ENCODE measurements at regions not wholly inside any gene's neighbourhood (a gene's known extent, or its start where the extent isn't known, plus 50 kb on each side); places are given as distances from the start of the nearest gene placed in this dataset.
"Not testable (repeated sequence)": the region's sequence is repeated elsewhere in the genome, so short reads cannot be mapped to it uniquely, and the experiment has no call there.

DNA sequence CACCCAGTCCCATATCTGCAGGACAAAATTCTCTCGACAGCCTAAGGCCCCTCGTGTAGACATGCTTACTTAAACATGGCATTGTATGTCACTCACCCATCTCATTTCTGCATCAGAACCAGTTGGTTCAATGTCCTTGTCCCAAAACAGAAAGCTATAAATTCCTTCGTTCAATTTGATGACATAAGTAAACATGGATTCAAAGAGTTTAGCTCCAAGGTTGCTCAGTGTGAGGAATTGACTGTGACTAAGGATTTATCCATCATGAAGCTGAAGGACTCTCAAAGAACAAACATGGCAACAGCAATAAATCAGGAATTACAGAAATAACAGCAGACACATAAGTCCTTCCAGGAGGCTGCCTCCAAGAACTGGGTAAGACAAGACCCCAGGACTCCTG is 237.2 kb downstream of the TOMM20 start:
- no peak for DNase-seq (ENCODE audit: low read depth in 2 of 3, low spot score in 2 of 3)

DNA sequence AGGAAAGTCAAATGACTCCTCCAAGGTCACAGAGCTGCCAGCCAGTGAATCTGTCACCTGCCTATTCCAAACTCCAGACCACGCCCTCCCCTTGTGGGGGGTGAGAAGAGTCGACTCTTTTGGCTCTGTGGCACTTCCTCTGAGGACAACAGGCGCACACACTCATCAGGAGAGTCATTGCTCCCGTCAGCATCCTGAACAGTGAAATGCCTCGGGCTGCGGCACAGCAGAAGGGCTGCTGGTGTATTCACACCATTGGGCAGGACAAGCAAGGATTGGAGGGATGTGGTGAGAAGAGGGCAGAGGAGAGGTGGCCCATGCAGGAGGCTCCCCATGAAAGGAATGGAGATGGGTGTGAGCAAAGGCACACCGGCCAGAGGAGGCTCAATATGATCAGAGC is 239.0 kb downstream of the TOMM20 start:
- DNase-seq (ENCODE audit: low read depth in 2 of 3, low spot score in 2 of 3): no peak

DNA sequence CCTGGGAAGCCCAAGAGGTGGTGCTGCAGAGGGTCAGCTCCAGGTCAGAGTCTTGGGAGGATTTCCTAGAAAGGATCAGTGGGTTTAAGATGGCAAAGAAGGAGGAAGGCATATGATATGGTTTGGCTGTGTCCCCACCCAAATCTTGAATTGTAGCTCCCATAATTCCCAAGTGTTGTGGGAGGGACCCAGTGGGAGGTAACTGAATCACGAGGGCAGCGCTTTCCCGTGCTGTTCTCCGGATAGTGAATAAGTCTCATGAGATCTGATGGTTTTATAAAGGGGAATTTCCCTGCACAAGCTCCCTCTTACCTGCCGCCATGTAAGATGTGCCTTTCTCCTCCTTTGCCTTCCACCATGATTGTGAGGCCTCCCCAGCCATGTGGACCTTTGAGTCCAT is 240.4 kb downstream of the TOMM20 start:
- not testable (repeated sequence) for DNase-seq (ENCODE audit: low read depth in 2 of 3, low spot score in 2 of 3)

DNA sequence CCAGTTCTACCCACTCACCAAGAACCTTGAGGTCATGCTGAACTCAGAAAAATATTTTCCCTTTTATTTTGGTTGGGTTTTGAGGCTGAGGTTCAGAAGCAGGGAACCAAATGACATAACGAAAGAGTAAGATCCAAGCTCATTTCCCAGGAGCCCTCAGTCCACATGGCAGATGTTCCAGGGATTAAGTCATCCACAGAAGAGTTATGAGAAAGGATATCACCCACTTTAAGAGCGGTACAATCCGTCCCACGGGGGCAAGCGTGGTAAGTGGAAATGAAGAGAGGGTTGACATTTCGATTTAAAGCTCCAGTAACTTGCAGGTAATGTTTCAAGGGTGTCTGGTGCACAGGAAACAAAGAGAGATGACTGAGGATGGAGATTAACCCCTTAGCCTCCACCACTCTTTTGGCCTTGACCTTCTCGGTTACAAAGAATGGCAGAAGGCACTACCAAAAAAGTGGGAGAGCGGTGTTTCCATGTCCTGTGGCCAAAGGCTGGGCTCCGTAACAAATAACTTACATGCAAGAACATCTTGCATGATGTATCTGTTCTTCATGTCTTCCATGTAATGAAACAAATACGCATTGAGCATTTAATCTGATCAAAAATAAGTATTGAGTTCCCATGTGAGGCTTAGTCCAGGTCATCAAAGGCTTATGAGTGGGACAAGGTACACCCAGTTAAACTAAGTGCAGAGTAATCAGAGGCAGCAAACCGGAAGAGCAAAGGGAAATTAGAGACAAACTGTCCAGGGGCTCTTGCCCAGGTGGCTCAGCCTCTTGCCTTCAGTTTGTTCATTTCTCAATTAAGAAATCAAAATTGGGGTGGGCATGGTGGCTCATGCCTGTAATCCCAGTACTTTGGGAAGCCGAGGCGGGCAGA is 241.4 kb downstream of the TOMM20 start:
- no peak for DNase-seq (ENCODE audit: low read depth in 2 of 3, low spot score in 2 of 3)

DNA sequence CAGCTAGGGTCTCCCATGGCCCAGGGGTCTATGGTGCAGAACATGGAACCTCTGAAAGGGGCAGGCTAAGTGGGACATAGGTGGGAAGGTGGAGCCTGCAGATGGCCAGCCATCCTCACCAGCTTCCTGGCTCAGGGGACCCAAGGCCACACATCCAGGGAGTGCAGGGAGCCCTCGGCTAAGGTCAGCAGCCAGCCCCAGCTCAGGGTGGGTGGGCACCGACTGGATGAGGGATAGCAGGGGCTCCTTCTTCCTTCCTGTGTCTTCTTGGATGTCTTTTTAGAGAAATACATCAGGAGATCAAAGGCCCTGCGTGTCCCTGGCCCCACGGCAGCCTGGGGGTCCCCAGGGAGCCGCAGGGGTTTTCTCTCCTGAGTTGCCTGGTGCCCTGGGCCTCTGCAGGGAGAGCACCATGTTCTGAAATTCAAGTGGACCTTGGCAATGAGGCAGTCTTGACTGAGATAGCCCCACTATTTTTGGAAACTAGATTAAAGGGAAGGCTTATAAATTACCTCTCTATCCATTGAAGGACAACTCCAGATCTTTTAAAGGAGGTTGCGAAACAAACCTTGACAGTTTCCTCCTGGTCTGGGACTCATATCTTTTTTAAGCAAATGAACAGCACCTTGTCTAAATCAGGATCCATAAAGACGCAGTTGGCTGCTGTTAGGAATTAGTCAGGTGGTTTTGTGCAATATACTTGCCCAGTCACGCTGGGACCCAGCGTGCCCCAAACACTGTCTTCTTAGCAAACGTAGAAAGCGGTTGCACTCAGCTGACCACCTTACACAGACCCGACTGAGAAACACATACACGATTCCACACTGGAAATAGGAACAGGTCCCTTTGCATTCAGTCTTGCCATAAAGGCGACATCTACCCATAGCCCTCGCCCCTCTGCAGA is 242.3 kb downstream of the TOMM20 start:
- no peak for DNase-seq (ENCODE audit: low read depth in 2 of 3, low spot score in 2 of 3)

DNA sequence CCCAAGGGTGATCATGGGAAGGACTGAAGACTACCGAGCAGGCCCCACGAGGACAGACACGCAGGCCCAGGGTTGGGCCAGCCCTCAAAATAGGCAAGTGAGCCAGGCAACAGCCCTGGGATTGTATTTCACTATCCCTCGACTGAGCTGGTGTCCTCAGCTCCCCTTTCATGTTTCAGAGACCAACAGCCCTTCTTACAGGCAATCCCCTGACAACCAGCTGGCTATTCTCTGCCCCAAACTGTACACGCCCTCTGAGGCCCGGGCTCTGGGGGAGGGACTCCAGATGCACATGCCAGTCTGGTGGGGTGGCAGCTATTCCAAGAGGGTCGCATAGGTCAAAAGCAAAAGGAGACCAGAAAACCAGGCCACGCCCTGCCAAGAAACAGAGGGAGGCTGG is 243.0 kb downstream of the TOMM20 start:
- DNase-seq (ENCODE audit: low read depth in 2 of 3, low spot score in 2 of 3): no peak

DNA sequence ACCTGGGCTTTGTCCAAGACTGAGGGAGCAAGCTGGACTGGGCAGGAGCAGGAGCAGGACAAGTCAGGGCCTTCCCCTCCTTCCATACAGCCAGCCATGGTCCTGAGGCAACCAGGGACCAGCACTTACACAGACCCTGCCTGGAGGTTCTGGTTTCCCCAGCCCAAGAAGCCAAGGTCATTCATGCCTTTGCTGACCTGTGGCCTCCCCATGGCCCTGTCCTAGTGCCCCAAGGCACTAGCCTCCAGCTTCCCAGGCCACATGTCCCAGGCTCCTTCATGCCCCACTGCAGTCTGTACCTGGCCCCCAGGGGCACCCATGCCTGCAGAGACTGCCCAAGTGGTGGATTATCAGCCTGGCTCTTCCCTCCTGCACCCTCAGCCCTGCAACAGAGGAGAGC is 243.9 kb downstream of the TOMM20 start:
- DNase-seq (ENCODE audit: low read depth in 2 of 3, low spot score in 2 of 3): no peak

DNA sequence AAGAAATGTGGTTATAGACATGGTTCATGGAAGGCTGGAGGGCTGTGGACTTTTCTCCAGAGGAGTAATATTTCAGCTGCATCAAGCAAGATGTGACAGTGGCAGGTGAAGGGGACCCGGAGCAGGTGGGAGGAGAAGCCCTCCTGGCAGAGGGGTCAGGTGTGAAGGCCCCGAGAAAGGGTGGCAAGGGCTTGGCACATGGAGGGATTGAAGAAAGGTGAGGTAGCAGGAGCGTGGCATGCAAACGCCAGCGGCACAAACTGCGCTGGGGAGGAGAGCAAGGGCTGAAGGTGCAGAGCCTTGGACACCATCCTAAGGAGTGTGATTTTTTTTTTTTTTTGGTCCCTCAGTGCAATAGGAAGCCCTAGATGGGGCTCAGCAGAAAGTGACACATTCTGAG is 244.6 kb downstream of the TOMM20 start:
- no peak for DNase-seq (ENCODE audit: low read depth in 2 of 3, low spot score in 2 of 3)

DNA sequence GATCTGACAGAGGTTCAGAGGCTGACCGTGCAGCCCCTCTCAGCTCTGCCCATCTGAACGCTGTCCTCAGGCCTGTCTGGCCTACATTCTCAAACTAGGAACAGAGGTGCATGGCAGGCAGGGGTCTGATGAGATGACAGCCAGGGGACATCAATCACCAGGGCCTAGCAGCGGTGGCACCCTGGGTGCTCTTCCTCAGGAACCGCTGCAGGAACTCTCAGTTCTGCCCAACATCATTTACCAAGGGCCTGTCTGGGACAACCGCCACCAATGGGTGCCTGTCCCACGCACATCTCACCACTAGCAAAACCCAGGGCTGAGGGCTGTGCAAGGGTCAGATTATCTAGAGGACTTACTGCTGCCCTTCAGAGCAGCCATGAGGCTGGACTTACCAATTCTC is 245.7 kb downstream of the TOMM20 start:
- DNase-seq (ENCODE audit: low read depth in 2 of 3, low spot score in 2 of 3): no peak

DNA sequence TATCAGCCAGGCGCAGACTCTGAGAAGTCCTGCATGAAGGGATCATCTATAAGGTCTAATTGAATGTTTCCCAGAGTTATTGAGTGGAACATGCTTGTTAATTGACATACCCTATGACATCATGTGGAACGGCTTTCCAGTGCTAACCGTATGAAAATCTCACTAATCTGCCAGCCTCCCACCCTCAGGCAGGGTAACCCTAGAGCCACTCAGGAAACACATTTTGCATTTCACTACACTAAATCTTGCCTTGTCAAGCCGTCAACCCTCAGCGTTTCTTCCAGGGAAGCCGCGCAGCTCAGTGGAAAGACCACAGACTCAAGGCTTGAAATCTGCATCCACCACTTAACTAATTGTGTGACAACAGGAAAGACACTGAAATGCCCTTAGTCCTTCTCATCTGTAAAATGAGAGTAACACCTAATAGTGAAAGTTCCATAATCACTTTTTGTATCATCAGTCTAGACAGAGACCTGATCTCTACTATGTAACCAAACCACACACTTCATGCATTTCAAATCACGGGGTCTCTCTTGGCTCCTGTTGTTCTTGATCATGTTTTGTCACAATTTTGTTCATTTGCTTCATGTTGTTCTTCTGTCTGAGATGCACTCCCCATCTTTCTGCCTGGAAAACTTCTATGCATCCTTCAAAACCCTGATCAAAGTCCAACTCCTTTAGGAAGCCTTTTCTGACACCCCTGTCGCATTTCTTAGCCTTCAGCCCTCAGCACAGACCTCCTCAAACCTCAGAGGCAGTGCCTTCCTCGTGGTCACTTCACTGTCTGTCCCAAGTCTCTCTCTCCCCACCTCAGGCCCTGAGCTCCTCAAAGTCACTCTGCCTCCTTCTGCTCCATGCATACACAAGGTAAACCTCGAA is 246.5 kb downstream of the TOMM20 start:
- peak in 2 of 3 donors; percentile 77 to 92 for DNase-seq (ENCODE audit: low read depth in 2 of 3, low spot score in 2 of 3)

DNA sequence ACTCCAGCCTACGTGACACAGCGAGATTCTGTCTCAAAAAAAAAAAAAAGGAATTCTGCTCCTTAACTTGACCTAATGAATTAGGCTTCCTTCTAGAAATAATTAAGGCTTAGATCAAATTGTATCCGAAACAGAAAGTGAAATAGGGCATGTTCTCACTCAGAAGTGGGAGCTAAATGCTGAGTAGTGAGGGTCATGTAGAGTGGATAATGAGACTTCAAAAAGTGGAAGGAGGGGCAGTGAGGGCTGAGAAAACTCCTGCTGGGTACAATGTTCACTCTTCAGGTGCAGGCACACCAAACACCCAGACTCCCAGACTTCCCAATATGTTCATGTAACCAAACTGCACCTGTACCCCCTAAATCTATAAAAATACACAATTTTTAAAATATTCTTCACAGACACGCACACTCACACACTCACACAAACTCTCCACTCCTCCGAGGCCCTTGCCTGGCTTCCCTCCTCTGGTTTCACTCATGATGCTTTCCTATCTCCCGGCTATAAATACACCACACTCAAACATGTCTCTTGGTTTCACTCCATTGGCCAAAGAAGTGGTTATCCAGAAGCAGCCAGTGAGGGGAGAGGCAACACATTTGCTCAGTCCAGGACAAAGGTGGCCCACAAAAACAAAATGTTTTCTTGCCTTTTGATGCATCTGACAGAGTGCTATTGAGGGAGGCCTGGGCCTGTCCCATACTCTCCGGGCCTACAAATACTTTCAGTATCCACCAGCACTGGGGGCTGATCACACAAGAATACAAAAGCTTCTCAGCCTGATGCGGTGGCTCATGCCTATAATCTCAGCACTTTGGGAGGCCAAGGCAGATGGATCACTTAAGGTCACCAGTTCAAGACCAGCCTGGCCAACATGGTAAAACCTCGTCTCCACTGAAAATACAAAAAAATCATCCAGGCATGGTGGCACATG is 249.2 kb downstream of the TOMM20 start:
- DNase-seq (ENCODE audit: low read depth in 2 of 3, low spot score in 2 of 3): peak in 1 of 3 donors; percentile 43

DNA sequence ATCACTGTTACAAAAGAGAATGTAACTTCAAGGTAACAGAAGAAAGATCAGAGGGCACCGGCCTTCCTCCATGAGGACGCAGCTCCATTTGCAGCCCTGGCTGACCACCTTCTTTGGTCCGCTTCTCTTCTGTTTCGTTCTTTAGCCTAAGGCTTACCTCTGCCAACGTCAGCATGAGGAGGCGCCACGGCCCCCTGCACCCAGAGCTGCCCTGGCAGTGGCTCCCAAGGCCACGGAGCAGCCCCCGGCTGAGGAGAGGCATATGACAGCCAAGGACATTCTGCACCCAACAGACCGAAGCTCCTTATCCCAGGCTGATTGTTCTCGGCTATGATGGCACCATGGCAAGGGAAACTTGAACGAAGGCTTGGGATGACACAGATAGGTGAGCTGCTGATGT is 250.3 kb downstream of the TOMM20 start:
- DNase-seq (ENCODE audit: low read depth in 2 of 3, low spot score in 2 of 3): no peak

DNA sequence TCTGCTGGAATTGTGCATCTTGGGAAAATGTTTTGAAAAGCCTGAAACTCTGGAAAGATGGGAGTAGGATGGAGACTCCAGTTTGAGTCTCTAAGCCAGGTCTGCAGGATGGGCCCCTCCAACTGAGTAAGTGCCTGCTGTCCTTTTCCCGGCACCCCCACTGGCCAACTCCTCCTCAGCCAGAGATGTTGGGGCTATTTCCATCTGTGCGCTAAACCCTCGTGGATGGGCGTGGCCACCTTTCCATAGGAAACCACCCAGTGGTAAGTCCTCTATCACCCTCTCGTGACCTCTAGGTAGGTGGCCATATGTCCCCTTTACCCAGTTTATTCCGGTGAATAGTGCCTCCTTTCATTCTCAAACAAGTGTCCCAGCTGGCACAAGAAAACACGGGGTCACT is 250.9 kb downstream of the TOMM20 start:
- DNase-seq (ENCODE audit: low read depth in 2 of 3, low spot score in 2 of 3): no peak

DNA sequence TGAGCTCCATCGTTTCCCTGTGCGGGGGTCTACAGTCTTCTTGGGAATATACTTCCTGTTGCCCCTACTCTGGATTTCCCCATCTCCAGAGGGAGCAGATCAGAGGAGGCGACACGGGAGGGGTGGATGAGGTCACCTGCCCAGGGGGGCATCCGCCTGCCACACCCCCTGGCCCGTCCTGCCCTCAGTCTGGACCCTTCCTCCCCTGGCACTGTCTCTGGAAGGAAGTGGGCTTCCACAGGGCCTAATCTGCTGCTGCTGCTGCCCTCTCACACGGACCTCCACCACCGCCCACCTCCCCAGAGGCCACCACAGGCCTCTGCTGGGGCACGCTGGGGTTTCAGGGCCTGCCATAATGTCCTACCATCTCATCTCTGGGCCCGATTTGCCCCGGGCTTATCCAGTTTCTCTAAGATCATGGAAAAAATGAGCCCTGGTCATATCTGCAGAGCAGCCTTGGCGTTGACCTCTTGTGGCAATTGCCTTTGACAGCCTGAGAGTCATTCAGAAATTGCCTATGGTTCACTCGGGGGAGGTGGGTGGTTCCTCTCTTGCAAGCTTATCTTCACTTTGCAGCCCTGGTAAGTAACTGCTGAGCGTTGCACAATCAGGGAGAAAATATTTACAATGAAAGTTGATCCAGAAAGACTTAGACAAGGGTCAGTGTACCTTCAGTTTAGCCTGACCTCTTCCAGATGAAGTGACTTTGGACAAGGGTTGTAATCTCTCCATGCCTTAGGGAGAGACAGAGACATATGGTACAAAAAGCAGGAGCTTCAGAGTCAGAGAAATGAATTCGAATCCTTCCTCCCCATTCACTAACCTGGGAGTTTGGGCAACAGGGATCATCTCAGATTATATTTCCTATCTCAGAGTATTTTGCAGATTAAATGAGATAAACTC is 252.4 kb downstream of the TOMM20 start:
- DNase-seq (ENCODE audit: low read depth in 2 of 3, low spot score in 2 of 3): peak in 2 of 3 donors; percentile 90 to 97

DNA sequence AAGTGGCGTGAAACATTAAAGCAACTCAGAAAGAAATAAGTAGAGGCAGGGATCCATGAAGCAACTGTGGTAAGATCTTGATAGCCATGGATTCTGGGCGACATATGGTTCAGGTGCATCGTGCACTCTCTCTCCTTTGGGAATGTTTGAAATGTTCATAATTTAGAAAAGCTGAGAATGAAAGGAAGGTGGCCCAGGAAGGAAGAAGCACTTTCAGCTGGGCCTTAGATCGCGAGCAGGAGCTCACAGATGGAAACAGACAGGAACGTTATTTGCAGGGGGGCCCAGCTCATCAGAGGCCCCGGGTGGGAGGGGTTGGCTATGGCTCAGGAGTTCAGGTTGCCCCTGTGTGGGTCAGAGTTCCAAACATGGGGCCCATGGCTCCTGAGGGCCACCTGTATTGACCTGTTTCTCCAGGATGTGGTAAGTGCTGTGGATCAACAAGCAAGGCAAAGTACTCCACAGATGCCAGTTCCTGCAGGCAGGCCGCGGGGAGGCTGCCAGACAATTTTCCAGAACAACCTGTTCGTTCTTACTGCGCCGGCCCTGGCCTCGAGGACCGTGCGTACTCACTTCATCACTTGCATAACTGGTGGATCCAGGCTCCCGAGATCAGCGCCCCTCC is 253.2 kb downstream of the TOMM20 start:
- no peak for DNase-seq (ENCODE audit: low read depth in 2 of 3, low spot score in 2 of 3)

DNA sequence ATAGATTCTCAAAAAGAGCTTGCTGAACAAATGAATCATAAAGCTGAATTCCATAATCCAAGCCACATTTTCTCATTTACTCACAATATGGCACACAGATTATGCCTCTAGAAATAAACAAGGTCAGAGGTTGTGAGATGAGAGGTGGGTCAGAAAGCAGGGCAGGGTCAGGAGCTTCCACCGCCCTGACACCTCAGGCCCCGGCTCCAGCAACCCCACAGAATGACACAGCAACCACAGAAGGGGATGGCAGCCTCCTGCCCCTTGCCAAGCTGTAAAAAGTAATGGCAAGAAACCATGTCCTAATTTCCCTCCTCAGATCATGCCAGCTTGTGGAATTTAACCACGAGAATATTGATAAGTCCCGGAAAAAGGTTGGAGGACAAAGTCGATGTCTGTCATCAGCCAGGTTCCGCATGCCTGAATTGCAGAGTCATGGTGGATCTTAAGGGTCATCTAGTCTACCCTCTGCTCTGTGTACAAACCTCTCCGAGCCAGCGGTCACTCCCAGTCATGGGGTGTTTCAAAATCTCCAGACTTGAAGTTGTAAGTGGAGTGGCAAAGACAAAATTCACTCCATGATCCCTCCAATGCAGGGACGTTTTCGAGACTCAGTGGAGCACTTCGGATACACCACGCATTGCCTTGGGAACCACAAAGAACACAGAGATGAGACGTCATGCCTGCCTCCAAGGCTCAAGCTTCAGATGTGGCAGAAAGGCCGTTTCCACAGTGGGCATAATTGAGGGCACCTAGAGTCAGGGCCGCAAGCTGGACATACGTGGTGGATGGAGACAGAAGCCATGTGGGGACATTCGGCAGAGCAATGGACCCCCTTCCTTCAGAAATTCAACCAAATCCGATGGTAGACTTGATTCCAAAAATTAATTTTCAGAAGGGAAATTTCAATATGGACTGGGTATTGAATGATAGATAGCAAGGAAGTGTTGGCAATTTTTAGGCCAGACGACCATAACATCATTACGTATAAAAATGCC is 254.0 kb downstream of the TOMM20 start:
- DNase-seq (ENCODE audit: low read depth in 2 of 3, low spot score in 2 of 3): no peak

DNA sequence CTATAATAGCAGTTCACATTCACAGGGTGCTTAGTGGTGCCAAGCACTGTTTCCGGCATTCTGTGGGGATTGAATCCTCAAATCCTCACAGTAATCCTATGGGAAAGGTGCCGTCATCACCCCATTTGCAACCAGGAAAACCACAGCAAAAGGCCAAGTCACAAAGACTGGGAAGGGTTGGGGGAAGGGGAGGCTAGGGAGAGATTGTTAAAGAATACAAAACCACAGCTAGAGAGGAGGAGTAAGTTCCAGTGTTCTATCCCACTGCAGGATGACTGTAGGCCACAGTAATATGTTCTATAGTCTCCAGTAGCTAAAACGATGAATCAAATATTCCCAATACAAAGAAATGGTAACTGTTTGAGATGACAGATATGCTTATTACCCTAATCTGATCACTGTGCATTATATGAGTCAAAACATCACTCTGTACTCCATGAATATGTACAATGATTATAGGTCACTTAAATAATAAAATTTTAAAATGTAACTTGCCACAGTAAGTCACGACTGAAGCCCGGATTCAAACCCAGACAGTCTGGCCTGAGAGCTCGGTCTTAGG is 256.8 kb downstream of the TOMM20 start:
- DNase-seq (ENCODE audit: low read depth in 2 of 3, low spot score in 2 of 3): no peak
